SU-DHL-6 (cell line): ENCODE measurements at regions not wholly inside any gene's neighbourhood (a gene's known extent, or its start where the extent isn't known, plus 50 kb on each side); places are given as distances from the start of the nearest gene placed in this dataset.

Source experiments
- H2AFZ ChIP-seq: fragments of 200-600 bp; sonication (generic); 2 replicates; pipeline ENCODE4 v1.6.1; 2014; ENCODE audit warnings: low read depth, mild to moderate bottlenecking, moderate library complexity, mixed read lengths, antibody characterized with exemption, low read length; ENCODE audit not compliant: severe bottlenecking
- H3F3A ChIP-seq: fragments of 200-600 bp; shearing (Covaris generic); 2 replicates; pipeline ENCODE4 v1.6.0; 2016; ENCODE audit warnings: antibody characterized with exemption, mild to moderate bottlenecking; ENCODE audit not compliant: insufficient read depth
- H3K27ac ChIP-seq: fragments of 200-600 bp; sonication (generic); 2 replicates; pipeline ENCODE4 v1.5.1; 2016; ENCODE audit warnings: low read depth, mild to moderate bottlenecking, low read length, moderate library complexity, mixed read lengths
- H3K27me3 ChIP-seq: fragments of 200-600 bp; sonication (generic), shearing (Covaris generic); 2 replicates; pipeline ENCODE4 v1.6.0; 2014; ENCODE audit warnings: mild to moderate bottlenecking, low read length
- H3K36me3 ChIP-seq: fragments of 200-600 bp; sonication (generic); 2 replicates; pipeline ENCODE4 v1.6.1; 2014; ENCODE audit warnings: mild to moderate bottlenecking, low read length, mixed read lengths
- H3K4me2 ChIP-seq: fragments of 300-600, 200-600 bp; shearing (Covaris generic), sonication (generic); 2 replicates; pipeline ENCODE4 v1.6.0; 2014; ENCODE audit warnings: low read length, low read depth, mild to moderate bottlenecking; ENCODE audit not compliant: poor library complexity, severe bottlenecking
- H3K4me3 ChIP-seq: fragments of 200-600 bp; sonication (generic); 2 replicates; pipeline ENCODE4 v1.5.1; 2014; ENCODE audit warnings: antibody characterized with exemption, low read length, mild to moderate bottlenecking, mixed read lengths; ENCODE audit not compliant: insufficient read depth, poor library complexity, severe bottlenecking
- H3K79me2 ChIP-seq: fragments of 200-600 bp; sonication (generic); 2 replicates; pipeline ENCODE4 v1.6.1; 2014; ENCODE audit warnings: mild to moderate bottlenecking, low read length, moderate library complexity; ENCODE audit not compliant: insufficient read depth
- H3K9ac ChIP-seq: fragments of 200-600 bp; sonication (generic); 2 replicates; pipeline ENCODE4 v1.7.0; 2014; ENCODE audit warnings: mild to moderate bottlenecking, low read length
- H3K9me2 ChIP-seq: fragments of 200-600 bp; sonication (generic); replicated peaks from 2 replicates; pipeline ENCODE4 v1.6.1; 2014; ENCODE audit warnings: low read length; ENCODE audit not compliant: insufficient read depth
- H3K9me3 ChIP-seq: fragments of 200-600 bp; sonication (generic); 2 replicates; pipeline ENCODE4 v1.6.1; 2014; ENCODE audit warnings: low read length, mixed read lengths; ENCODE audit not compliant: insufficient read depth
- H4K20me1 ChIP-seq: fragments of 200-600 bp; sonication (generic); 2 replicates; pipeline ENCODE4 v1.6.1; 2014; ENCODE audit warnings: low read depth, mild to moderate bottlenecking, antibody characterized with exemption, low read length, moderate library complexity, mixed read lengths
- CTCF ChIP-seq: fragments of 200-600 bp; sonication (generic); IDR thresholded peaks from one replicate; pipeline ENCODE4 v1.5.1; 2017; ENCODE audit warnings: antibody characterized with exemption, mild to moderate bottlenecking, low read length, moderate library complexity; ENCODE audit not compliant: insufficient read depth, poor library complexity, severe bottlenecking
- EZH2phosphoT487 ChIP-seq: fragments of 200-600 bp; sonication (generic), shearing (Covaris generic); conservative IDR thresholded peaks from 2 replicates; pipeline ENCODE4 v1.6.1; 2018; ENCODE audit warnings: mild to moderate bottlenecking, antibody characterized with exemption, low read length, moderate library complexity, mixed read lengths

DNA sequence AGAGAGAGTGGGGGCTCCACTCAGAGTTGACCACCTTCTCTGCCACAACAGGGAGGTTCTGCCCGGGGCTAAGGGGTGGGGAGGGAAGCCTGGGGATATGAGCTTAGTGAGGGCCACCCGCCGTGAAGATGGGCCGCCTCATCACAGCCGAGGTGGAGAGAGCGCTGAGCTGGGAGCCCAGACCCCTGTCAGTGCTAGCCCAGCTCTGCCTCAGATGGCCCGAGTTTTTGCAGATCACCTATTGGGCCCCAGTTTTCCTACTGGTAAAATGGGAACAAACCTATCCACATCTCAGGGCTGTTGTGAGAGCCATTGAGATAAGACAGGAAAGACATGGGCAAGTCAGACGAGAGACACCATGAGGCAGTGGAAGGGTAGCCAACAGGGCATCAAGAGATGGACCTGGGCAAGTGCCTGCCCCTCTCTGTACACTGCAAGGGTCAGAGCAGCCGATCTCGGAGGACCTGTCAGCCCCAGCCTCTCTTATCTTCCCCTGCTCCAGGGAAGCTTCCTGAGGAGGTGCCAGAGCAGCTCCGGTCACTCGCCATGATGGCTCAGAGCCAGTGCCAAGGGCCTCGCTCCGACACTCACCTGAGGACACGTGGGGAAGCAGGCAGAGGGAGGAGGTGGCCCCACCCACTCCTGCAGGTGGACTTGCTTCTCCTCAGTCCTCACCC is 88.9 kb downstream of the MCFD2 start:
- Histone ChIP-seq H3K9ac (no peak overlapping the region), H3K27me3 (no peaks in the 10 kb centered on the region), H3K4me3 (no peak overlapping the region), H3K9me2 (no peaks in the 10 kb centered on the region), H2AFZ (no peak overlapping the region), H3K4me2 (no peak overlapping the region), H3K9me3 (no peaks in the 10 kb centered on the region), H3K79me2 (no peaks in the 10 kb centered on the region), H4K20me1 (no peaks in the 10 kb centered on the region), H3K36me3 (no peaks in the 10 kb centered on the region), H3K27ac (no peak overlapping the region), H3F3A (no peaks in the 10 kb centered on the region)
- TF ChIP-seq CTCF (no peak), EZH2phosphoT487 (no peak)

DNA sequence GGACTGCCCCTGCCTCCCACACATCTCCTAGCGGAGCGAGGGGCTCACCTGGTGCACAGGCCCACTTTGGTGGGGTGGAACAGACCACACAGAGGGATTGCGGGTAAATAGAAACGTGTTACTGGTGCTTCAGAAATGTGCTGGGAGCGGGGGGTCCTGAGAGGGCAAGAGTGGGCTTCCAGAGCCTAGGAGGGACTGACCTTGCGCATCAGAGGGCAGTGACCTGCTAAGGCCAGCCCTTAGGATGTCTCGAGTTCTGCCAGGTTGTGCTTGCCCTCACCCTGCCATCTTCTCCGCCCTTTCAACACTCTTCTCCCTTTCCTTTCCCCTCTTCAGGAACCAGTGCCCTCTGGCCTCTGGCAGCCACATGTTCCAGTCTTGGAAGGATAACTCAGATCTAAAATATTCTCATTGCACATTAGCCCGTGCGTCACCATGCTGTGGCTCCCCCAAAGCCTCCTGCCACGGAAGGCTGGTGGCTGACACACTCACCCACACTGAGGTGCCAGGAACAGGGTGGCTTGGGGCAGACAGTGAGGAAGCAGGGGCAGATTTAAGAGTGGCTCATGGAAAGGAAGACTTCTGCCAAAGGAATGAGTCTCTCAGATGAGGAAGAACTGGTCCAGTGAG is 89.6 kb downstream of the MCFD2 start:
- Histone ChIP-seq H3K36me3 (no peaks in the 10 kb centered on the region), H3K9me2 (no peaks in the 10 kb centered on the region), H3F3A (no peaks in the 10 kb centered on the region), H3K79me2 (no peaks in the 10 kb centered on the region), H3K4me3 (no peak overlapping the region), H3K27me3 (no peaks in the 10 kb centered on the region), H3K9me3 (no peaks in the 10 kb centered on the region), H3K4me2 (no peak overlapping the region), H2AFZ (no peak overlapping the region), H3K27ac (no peak overlapping the region), H3K9ac (no peak overlapping the region), H4K20me1 (no peaks in the 10 kb centered on the region)
- TF ChIP-seq EZH2phosphoT487: no peak
- no peak for TF ChIP-seq CTCF

DNA sequence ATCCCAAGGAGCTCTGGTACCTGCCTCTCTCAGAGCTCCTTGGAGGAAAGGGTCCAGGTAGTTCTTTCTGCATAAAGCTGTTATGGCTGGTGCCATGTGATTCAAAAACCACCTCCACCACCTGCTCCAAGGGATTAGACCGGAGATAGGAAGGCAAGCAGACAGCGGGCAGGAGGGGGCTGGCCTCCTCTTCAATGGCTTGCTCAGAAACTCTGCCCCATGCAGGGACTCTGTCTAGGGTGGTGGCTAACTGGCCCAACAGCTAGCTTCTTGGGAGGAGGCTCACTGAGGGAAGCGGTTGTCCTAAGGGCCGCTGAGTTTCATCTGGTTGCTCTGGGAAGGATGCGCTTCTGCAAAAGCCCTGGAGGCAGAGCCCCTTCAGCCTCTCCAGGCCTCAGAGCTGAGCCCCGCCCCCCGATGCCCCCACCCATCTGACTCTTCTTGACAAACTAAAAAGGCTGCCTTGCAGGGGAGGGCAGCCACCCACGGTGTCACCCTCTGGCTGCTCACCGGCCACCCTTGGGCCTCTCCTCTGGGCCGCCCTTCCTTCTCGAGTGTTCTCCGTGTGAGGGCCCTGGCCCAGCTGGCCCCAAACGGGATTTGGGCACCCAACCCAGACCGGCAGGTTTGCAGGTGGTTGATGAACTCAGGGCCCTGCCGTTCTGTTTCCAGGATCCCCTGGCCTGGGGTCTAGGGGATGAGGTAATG is 90.2 kb downstream of the MCFD2 start:
- no peak for TF ChIP-seq CTCF
- no peak overlapping the region for H3K4me3 ChIP-seq
- no peaks in the 10 kb centered on the region for H3K9me3 ChIP-seq
- no peaks in the 10 kb centered on the region for H3K36me3 ChIP-seq
- H3K9me2 ChIP-seq: no peaks in the 10 kb centered on the region
- no peak overlapping the region for H3K9ac ChIP-seq
- no peak overlapping the region for H2AFZ ChIP-seq
- no peaks in the 10 kb centered on the region for H3K27me3 ChIP-seq
- no peaks in the 10 kb centered on the region for H4K20me1 ChIP-seq
- no peaks in the 10 kb centered on the region for H3K79me2 ChIP-seq
- no peak overlapping the region for H3K4me2 ChIP-seq
- no peaks in the 10 kb centered on the region for H3F3A ChIP-seq
- H3K27ac ChIP-seq: no peak overlapping the region
